IMR-90 (cell line): ENCODE measurements at regions not wholly inside any gene's neighbourhood (a gene's known extent, or its start where the extent isn't known, plus 50 kb on each side); places are given as distances from the start of the nearest gene placed in this dataset.

Experiments
- ATAC-seq: fragments of 200-7000 bp; cut with Tn5 transposase; 2 replicates; pipeline ENCODE4 v1.9.1; 2020; ENCODE audit warnings: low read depth, mild to moderate bottlenecking, moderate library complexity
- BruUV-seq: library from RNA; stranded (reverse); fragments of 400-500 nt; replicated peaks from 2 replicates; lab custom pipeline; 2021; lab: Mats Ljungman, UMichigan
- CTCF ChIA-PET: fragments of 300-600 bp; formaldehyde crosslinking; extraction: SDS; loops from one replicate; lab custom pipeline; 2021; ENCODE audit warnings: antibody characterized with exemption; lab: Yijun Ruan, JAX
- POLR2A ChIA-PET: fragments of 300-600 bp; sonication (Branson Sonifier 250); formaldehyde crosslinking; loops from one replicate; lab custom pipeline; 2022; ENCODE audit warnings: antibody characterized with exemption; ENCODE audit not compliant: unreplicated experiment; lab: Charles Lee
- DNase-seq: peaks from one replicate; pipeline ENCODE4 v3.0.0; 2013
- H2AFZ ChIP-seq: replicated peaks from 2 replicates; pipeline ENCODE3; 2013; ENCODE audit warnings: low read length, mild to moderate bottlenecking; ENCODE audit not compliant: poor library complexity
- H2AK5ac ChIP-seq: 2 replicates; pipeline ENCODE4 v1.6.1; 2013; ENCODE audit warnings: low read depth, low read length, inconsistent platforms
- H2AK9ac ChIP-seq: replicated peaks from 2 replicates; pipeline ENCODE3; 2013; ENCODE audit warnings: mild to moderate bottlenecking, low read depth, low read length, moderate library complexity; ENCODE audit not compliant: poor library complexity
- H2BK120ac ChIP-seq: 2 replicates; pipeline ENCODE4 v1.6.1; 2013; ENCODE audit warnings: low read depth, low read length, inconsistent platforms
- H2BK15ac ChIP-seq: 3 replicates; pipeline ENCODE4 v1.6.1; 2013; ENCODE audit warnings: low read depth, low read length, inconsistent platforms
- H2BK20ac ChIP-seq: 2 replicates; pipeline ENCODE4 v1.6.1; 2013; ENCODE audit warnings: low read depth, mild to moderate bottlenecking, inconsistent platforms, low read length, moderate library complexity
- H2BK5ac ChIP-seq: 2 replicates; pipeline ENCODE4 v1.6.1; 2013; ENCODE audit warnings: mild to moderate bottlenecking, low read depth, low read length, inconsistent platforms; ENCODE audit not compliant: poor library complexity, severe bottlenecking
- H3K14ac ChIP-seq: replicated peaks from 2 replicates; pipeline ENCODE4 v1.6.1; 2013; ENCODE audit warnings: low read depth, low read length, inconsistent platforms
- H3K18ac ChIP-seq: 2 replicates; pipeline ENCODE4 v1.6.1; 2013; ENCODE audit warnings: low read depth, low read length, control low read depth
- H3K23ac ChIP-seq: 2 replicates; pipeline ENCODE4 v1.6.1; 2013; ENCODE audit warnings: low read depth, low read length, inconsistent platforms
- H3K27ac ChIP-seq: 2 replicates; pipeline ENCODE4 v1.5.1; 2013; ENCODE audit warnings: mild to moderate bottlenecking, control low read depth, low read length; ENCODE audit not compliant: insufficient read depth
- H3K27me3 ChIP-seq: 2 replicates; pipeline ENCODE4 v1.6.1; 2013; ENCODE audit warnings: low read length; ENCODE audit not compliant: control insufficient read depth, insufficient read depth
- H3K36me3 ChIP-seq: 2 replicates; pipeline ENCODE4 v1.6.1; 2013; ENCODE audit warnings: low read length, mixed read lengths; ENCODE audit not compliant: control insufficient read depth, insufficient read depth
- H3K4ac ChIP-seq: 2 replicates; pipeline ENCODE4 v1.6.1; 2013; ENCODE audit warnings: low read depth, low read length, inconsistent platforms
- H3K4me1 ChIP-seq: 2 replicates; pipeline ENCODE4 v1.6.1; 2013; ENCODE audit warnings: low read length, mixed read lengths; ENCODE audit not compliant: control insufficient read depth, insufficient read depth
- H3K4me2 ChIP-seq: 2 replicates; pipeline ENCODE4 v1.6.1; 2013; ENCODE audit warnings: low read depth, mild to moderate bottlenecking, control low read depth, low read length, moderate library complexity
- H3K4me3 ChIP-seq: 2 replicates; pipeline ENCODE4 v1.5.1; 2013; ENCODE audit warnings: low read depth, mild to moderate bottlenecking, control low read depth, low read length, moderate library complexity; ENCODE audit not compliant: insufficient read depth
- H3K56ac ChIP-seq: 2 replicates; pipeline ENCODE4 v1.6.1; 2013; ENCODE audit warnings: low read length, inconsistent platforms; ENCODE audit not compliant: insufficient read depth; ENCODE audit errors: extremely low read depth
- H3K79me1 ChIP-seq, 2 experiments: 2 replicates each; pipeline ENCODE4 v1.6.1; 2013; ENCODE audit warnings: low read length in 2 of 2, inconsistent platforms in 1 of 2, low read depth in 1 of 2
- H3K9ac ChIP-seq: 2 replicates; pipeline ENCODE4 v1.6.1; 2013; ENCODE audit warnings: low read depth, low read length, control low read depth
- H3K9me1 ChIP-seq: 2 replicates; pipeline ENCODE4 v1.6.1; 2013; ENCODE audit warnings: low read length, inconsistent platforms; ENCODE audit not compliant: insufficient read depth
- H3K9me3 ChIP-seq: 2 replicates; pipeline ENCODE4 v1.6.1; 2013; ENCODE audit warnings: low read length; ENCODE audit not compliant: control insufficient read depth, insufficient read depth
- H4K20me1 ChIP-seq: 2 replicates; pipeline ENCODE4 v1.6.1; 2013; ENCODE audit warnings: low read length, inconsistent platforms; ENCODE audit not compliant: insufficient read depth
- H4K5ac ChIP-seq: 2 replicates; pipeline ENCODE4 v1.6.1; 2013; ENCODE audit warnings: mild to moderate bottlenecking, low read depth, low read length, control low read depth
- H4K8ac ChIP-seq, 2 experiments: 2 replicates each; pipeline ENCODE4 v1.6.1; 2013; ENCODE audit warnings: low read depth in 2 of 2, low read length in 2 of 2, control low read depth in 1 of 2, inconsistent platforms in 1 of 2
- H4K91ac ChIP-seq: 2 replicates; pipeline ENCODE4 v1.6.1; 2013; ENCODE audit warnings: low read depth, low read length, inconsistent platforms; ENCODE audit not compliant: insufficient read depth
- CEBPB ChIP-seq: IDR thresholded peaks from 2 replicates; pipeline ENCODE4 v1.6.1; 2012; ENCODE audit warnings: low read depth, low read length, improper control_type of control experiment
- NFE2L2 ChIP-seq: fragments of 150-350 bp; IDR thresholded peaks from 2 replicates; pipeline ENCODE4 v1.6.1; 2016; ENCODE audit warnings: low read depth, mild to moderate bottlenecking, low read length
- WGBS, 2 experiments: methylation state at CpG; one replicate each; pipeline versions ENCODE4 v1.1.5 to v1.1.7; 2013; ENCODE audit warnings: missing lambda C conversion rate in 2 of 2; ENCODE audit not compliant: insufficient read length in 1 of 2; ENCODE audit errors: extremely low coverage in 2 of 2; 5-methylcytosine and 5-hydroxymethylcytosine counted together
- dilution Hi-C: fragments of 300-500 bp; cut with HindIII; formaldehyde crosslinking; loops from one replicate; pipeline ENCODE4 v1.14.3; 2018; ENCODE audit warnings: low sequenced_read_pairs; ENCODE audit not compliant: unreplicated experiment
- in situ Hi-C: fragments of 300-500 bp; cut with MboI; formaldehyde crosslinking; loops from 3 replicates; pipeline ENCODE4 v1.14.3; 2019; ENCODE audit warnings: low sequenced_read_pairs, inconsistent platforms, mixed read lengths
- intact Hi-C: fragments of 100-400 bp; cut with micrococcal nuclease; formaldehyde crosslinking; loops from 2 replicates; pipeline ENCODE4 v1.10.0; 2022

DNA sequence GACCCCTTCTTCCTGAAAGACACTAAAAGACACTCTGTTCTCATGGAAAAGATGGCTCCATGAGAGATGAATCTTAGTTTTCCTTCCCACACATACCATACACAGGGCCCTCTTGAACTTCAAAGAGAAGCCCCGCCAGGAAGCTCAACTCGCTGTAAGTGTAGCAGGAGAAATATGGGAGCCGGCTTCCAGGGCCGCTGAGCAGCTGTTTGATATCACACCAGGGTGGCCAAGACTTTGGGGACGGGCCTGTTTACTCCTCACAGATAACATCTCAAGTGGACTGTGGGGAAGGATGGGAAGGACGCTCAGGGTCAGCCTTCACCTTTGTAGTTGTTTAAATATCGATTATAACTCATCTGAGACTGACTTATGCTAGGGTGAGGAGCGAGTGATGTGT lies 235.5 kb upstream of the TBX3 start:
- peaks cover 19% of the 10 kb centered on the region for H3K4me1 ChIP-seq
- dilution Hi-C loops, result no loop called here
- 57% methylated on average over 2 of the region's 8 CpGs; no CpG with 5 or more reads in 1 of the 2 experiments for WGBS, 2 experiments

More for the DNA sequence above, 235.5 kb upstream of the TBX3 start:
- Histone ChIP-seq H3K14ac (no peak overlapping the region), H3K27me3 (no peaks in the 10 kb centered on the region), H3K4me2 (no peak overlapping the region), H3K9ac (no peak overlapping the region), H3K9me3 (peaks cover 3% of the 10 kb centered on the region; the same call in 1 of the 2 replicates), H3K27ac (no peak overlapping the region), H3K4ac (0 out of 2 replicates have a peak overlapping the region, but pooled peaks have one; percentile 29), H4K8ac (peak overlapping the region in 1 of 2 experiments; percentile 46; a peak in 1 of 4 replicates), H3K23ac (no peak overlapping the region), H3K79me1 (peaks cover 0 to 3% of the 10 kb centered on the region in 2 experiments; a peak in 1 of 4 replicates), H3K36me3 (no peaks in the 10 kb centered on the region), H3K56ac (no peak overlapping the region), H2BK5ac (no peak overlapping the region), H2AK9ac (no peak overlapping the region), H4K20me1 (no peaks in the 10 kb centered on the region), H2BK120ac (peak overlapping the region; percentile 28; the same call in 1 of the 2 replicates), H4K5ac (no peak overlapping the region), H3K9me1 (peaks cover 16% of the 10 kb centered on the region), H2AK5ac (0 out of 2 replicates have a peak overlapping the region, but pooled peaks have one; percentile 42), H2AFZ (no peak overlapping the region), H3K4me3 (no peak overlapping the region), H4K91ac (peak overlapping the region; percentile 57), H3K18ac (no peak overlapping the region; the same call in 1 of the 2 replicates), H2BK20ac (peak overlapping the region; percentile 57), H2BK15ac (no peak overlapping the region)
- intact Hi-C loops (loop anchor here (5.0 to 10.0 kb wide), 2 partner anchors 237 to 435 kb away; partner anchors contain the start of gene TBX3), in situ Hi-C loops (no loop called here)
- no peak for TF ChIP-seq NFE2L2
- no peak for TF ChIP-seq CEBPB
- DNase-seq, result no peak
- no peak for ATAC-seq
- BruUV-seq, result no TSS peak
- CTCF ChIA-PET, result interaction anchor here (0.5 to 1.3 kb wide), 2 partner anchors 23 to 1210 kb away, joined by 3 to 4 read pairs; no protein-coding TSS in a partner anchor
- POLR2A ChIA-PET, result interaction anchor here (1.3 kb wide), 1 partner anchor 236 kb away, joined by 4 read pairs; the partner anchor contains the start of gene TBX3
